AG10803 (cell line): ENCODE measurements at regions not wholly inside any gene's neighbourhood (a gene's known extent, or its start where the extent isn't known, plus 50 kb on each side); places are given as distances from the start of the nearest gene placed in this dataset.

Experiments
- DNase-seq: peaks from one replicate; pipeline ENCODE4 v3.0.0; 2010; ENCODE audit warnings: low read depth
- H3K4me3 ChIP-seq: 2 replicates; pipeline ENCODE4 v1.5.1; 2011; ENCODE audit warnings: mild to moderate bottlenecking, low read length, control low read depth
- TF ChIP-seq, protein P1 (sequence below): conservative IDR thresholded peaks from 2 replicates; pipeline ENCODE4 v1.5.1; 2011; ENCODE audit warnings: mild to moderate bottlenecking, low read length, control low read depth, inconsistent platforms

DNA sequence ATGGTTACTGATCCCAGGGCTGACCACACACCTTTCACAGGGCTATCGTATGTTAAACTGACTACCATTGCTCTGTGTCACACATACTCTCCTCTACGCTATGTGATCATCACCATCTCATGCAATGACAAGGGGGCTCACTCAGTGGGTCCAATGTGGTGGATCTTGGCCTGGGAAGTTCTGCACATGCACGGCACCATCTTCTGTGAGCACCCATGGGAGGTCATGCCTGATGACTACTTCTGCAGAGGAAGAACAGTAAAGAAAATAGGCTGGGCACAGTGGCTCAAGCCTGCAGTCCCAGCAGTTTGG is 60.0 kb upstream of the FOXD3 start:
- TF ChIP-seq, protein P1, sequence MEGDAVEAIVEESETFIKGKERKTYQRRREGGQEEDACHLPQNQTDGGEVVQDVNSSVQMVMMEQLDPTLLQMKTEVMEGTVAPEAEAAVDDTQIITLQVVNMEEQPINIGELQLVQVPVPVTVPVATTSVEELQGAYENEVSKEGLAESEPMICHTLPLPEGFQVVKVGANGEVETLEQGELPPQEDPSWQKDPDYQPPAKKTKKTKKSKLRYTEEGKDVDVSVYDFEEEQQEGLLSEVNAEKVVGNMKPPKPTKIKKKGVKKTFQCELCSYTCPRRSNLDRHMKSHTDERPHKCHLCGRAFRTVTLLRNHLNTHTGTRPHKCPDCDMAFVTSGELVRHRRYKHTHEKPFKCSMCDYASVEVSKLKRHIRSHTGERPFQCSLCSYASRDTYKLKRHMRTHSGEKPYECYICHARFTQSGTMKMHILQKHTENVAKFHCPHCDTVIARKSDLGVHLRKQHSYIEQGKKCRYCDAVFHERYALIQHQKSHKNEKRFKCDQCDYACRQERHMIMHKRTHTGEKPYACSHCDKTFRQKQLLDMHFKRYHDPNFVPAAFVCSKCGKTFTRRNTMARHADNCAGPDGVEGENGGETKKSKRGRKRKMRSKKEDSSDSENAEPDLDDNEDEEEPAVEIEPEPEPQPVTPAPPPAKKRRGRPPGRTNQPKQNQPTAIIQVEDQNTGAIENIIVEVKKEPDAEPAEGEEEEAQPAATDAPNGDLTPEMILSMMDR = no peak
- DNase-seq = no peak
- H3K4me3 ChIP-seq = no peak overlapping the region

DNA sequence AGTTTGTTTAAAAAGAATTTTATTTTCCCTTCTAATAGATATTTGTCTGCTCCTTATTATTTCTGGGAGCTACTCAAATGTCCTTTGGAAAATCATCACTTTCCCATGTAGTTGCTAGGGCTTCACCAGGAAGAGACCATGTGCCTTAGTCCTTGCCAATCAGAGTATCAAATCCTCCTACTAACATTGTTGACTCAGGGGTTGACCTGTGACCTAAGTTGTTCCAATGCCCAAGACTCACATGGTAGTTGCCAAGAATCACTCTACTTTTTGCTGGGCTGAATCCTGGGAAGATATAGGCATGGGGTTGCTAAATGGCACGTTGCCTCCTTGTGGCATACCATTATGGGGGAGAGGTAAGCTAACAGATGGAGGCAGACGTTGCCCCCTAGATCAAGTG is 58.2 kb upstream of the FOXD3 start:
- H3K4me3 ChIP-seq = no peak overlapping the region
- no peak for DNase-seq
- TF ChIP-seq, protein P1 = no peak

DNA sequence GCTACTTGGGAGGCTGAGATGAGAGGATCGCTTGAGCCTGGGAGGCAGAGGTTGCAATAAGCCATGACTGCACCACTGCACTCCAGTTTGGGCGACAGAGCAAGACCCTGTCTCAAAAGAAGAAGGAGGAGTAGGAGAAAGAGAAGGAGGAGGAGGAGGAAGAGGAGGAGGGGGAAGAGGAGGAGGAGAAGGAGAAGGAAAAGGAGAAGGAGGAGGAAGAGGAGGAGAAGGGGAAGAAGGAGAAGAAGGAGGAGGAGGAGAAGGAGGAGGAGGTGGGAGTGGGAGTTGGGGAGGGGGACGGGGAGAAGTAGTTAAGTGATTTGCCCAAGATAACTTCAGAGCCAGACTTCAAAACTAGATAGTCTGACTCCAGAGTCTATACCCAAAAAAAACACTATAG is 55.5 kb upstream of the FOXD3 start:
- DNase-seq = no peak
- H3K4me3 ChIP-seq = no peak overlapping the region
- TF ChIP-seq, protein P1 = no peak

DNA sequence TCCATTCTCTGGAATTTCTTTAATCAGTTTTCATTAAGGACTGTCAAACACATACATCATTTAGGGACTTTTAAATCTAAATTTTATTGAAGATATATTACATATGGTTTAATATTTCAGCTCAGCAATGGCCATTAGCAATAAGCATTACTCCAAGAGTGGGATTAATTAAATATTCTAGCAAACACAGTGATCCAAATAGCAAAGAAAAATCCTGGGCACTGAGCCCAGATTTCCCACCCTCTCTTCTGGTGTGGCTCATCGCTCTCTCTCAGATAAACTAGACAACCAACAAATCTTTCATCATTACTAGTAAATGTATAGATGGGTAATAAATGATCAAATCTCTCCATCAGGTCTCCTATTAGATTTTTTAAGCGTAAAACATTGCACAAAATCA is 53.5 kb upstream of the FOXD3 start:
- TF ChIP-seq, protein P1 = no peak
- H3K4me3 ChIP-seq = no peak overlapping the region
- no peak for DNase-seq

DNA sequence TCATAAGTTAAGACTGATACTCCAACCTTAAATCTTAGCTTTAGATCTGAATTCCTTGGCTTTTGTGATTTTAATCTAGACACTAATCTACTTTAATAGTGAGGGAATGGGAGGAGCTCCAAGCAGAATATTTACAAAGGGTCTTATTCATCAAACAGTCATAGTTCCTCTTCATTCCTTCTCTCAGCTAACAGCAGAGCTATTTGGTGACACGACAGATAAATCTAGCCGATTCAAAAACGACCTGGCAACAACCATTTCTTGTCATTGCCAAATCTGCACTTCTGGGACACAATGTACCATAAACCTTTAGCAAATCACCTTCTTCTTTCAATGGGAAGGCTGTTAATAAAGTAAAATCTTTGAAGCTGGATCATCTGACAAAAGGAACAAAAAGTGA is 52.8 kb upstream of the FOXD3 start:
- H3K4me3 ChIP-seq = no peak overlapping the region
- TF ChIP-seq, protein P1 = no peak
- DNase-seq = no peak
